ENCODE measurements at regions not wholly inside any gene's neighbourhood (a gene's known extent, or its start where the extent isn't known, plus 50 kb on each side); places are given as distances from the start of the nearest gene placed in this dataset.

DNA sequence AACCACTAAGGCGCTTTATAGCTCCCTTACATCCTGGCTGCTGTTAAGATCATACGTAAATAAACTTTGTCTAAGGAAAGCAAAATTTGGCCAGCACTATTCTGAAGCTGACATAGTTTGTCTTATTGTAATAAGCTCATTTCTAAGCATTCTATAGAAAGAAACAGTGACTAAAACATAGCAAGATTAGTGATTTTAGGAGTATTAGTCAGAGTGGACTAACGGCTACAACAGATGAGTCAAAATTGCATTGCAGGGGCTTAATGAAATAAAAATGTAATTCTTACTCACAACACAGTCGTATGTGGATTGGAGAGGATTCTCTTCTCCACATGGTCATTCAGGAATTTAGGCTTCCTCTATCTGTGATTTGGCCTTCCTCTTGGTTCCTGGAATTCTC is 347.6 kb downstream of the GADD45G start (continued):
- TF ChIP-seq, protein P1, sequence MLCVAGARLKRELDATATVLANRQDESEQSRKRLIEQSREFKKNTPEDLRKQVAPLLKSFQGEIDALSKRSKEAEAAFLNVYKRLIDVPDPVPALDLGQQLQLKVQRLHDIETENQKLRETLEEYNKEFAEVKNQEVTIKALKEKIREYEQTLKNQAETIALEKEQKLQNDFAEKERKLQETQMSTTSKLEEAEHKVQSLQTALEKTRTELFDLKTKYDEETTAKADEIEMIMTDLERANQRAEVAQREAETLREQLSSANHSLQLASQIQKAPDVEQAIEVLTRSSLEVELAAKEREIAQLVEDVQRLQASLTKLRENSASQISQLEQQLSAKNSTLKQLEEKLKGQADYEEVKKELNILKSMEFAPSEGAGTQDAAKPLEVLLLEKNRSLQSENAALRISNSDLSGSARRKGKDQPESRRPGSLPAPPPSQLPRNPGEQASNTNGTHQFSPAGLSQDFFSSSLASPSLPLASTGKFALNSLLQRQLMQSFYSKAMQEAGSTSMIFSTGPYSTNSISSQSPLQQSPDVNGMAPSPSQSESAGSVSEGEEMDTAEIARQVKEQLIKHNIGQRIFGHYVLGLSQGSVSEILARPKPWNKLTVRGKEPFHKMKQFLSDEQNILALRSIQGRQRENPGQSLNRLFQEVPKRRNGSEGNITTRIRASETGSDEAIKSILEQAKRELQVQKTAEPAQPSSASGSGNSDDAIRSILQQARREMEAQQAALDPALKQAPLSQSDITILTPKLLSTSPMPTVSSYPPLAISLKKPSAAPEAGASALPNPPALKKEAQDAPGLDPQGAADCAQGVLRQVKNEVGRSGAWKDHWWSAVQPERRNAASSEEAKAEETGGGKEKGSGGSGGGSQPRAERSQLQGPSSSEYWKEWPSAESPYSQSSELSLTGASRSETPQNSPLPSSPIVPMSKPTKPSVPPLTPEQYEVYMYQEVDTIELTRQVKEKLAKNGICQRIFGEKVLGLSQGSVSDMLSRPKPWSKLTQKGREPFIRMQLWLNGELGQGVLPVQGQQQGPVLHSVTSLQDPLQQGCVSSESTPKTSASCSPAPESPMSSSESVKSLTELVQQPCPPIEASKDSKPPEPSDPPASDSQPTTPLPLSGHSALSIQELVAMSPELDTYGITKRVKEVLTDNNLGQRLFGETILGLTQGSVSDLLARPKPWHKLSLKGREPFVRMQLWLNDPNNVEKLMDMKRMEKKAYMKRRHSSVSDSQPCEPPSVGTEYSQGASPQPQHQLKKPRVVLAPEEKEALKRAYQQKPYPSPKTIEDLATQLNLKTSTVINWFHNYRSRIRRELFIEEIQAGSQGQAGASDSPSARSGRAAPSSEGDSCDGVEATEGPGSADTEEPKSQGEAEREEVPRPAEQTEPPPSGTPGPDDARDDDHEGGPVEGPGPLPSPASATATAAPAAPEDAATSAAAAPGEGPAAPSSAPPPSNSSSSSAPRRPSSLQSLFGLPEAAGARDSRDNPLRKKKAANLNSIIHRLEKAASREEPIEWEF (IDR thresholded peaks at IDR 0.05; ENCODE audit: insufficient replicate concordance, low read depth, low read length) = no peak
- TF ChIP-seq, protein P2, sequence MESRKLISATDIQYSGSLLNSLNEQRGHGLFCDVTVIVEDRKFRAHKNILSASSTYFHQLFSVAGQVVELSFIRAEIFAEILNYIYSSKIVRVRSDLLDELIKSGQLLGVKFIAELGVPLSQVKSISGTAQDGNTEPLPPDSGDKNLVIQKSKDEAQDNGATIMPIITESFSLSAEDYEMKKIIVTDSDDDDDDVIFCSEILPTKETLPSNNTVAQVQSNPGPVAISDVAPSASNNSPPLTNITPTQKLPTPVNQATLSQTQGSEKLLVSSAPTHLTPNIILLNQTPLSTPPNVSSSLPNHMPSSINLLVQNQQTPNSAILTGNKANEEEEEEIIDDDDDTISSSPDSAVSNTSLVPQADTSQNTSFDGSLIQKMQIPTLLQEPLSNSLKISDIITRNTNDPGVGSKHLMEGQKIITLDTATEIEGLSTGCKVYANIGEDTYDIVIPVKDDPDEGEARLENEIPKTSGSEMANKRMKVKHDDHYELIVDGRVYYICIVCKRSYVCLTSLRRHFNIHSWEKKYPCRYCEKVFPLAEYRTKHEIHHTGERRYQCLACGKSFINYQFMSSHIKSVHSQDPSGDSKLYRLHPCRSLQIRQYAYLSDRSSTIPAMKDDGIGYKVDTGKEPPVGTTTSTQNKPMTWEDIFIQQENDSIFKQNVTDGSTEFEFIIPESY (IDR thresholded peaks at IDR 0.05) = no peak
- TF ChIP-seq TCF12 (IDR thresholded peaks at IDR 0.05; ENCODE audit: low read depth, low read length) (no peak), SUZ12 (IDR thresholded peaks at IDR 0.05; ENCODE audit: unreplicated experiment) (no peak), CHD4 (IDR thresholded peaks at IDR 0.05) (no peak), HDGF (IDR thresholded peaks at IDR 0.05) (no peak), YY1 (IDR thresholded peaks at IDR 0.05; ENCODE audit: low read depth, low read length) (no peak), CHD2 (IDR thresholded peaks at IDR 0.05; ENCODE audit: borderline replicate concordance, low read depth, low read length) (no peak), SRF (IDR thresholded peaks at IDR 0.05; ENCODE audit: low read depth in 2 of 2, low read length in 2 of 2) (peak in 1 of 2 experiments; percentile 74; a peak in 2 of 4 replicates), EGR1 (IDR thresholded peaks at IDR 0.05; ENCODE audit: borderline replicate concordance in 1 of 2, low read depth in 2 of 2, low read length in 2 of 2) (no peak), MEF2A (IDR thresholded peaks at IDR 0.05; ENCODE audit: insufficient read depth, low read depth, low read length) (peak; percentile 93), CEBPB (IDR thresholded peaks at IDR 0.05; ENCODE audit: borderline replicate concordance in 1 of 2, low read depth in 2 of 2, low read length in 2 of 2) (peak in 1 of 2 experiments; percentile 94; a peak in 1 of 4 replicates), POLR2AphosphoS5 (IDR thresholded peaks at IDR 0.05; ENCODE audit: low read length) (no peak), RBBP5 (conservative IDR thresholded peaks at IDR 0.05) (no peak), CBX3 (IDR thresholded peaks at IDR 0.05; ENCODE audit: borderline replicate concordance, low read depth) (no peak), SMARCA5 (IDR thresholded peaks at IDR 0.05) (no peak), KAT2A (conservative IDR thresholded peaks at IDR 0.05; ENCODE audit: control insufficient read depth, low read depth, low read length) (no peak), STAT3 (IDR thresholded peaks at IDR 0.05; ENCODE audit: low read depth, low read length) (no peak)
- TF ChIP-seq, protein P3, sequence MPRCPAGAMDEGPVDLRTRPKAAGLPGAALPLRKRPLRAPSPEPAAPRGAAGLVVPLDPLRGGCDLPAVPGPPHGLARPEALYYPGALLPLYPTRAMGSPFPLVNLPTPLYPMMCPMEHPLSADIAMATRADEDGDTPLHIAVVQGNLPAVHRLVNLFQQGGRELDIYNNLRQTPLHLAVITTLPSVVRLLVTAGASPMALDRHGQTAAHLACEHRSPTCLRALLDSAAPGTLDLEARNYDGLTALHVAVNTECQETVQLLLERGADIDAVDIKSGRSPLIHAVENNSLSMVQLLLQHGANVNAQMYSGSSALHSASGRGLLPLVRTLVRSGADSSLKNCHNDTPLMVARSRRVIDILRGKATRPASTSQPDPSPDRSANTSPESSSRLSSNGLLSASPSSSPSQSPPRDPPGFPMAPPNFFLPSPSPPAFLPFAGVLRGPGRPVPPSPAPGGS (IDR thresholded peaks at IDR 0.05; ENCODE audit: borderline replicate concordance, insufficient read depth, low read depth, low read length, poor library complexity, severe bottlenecking) = peak; percentile 95
- TF ChIP-seq, protein P4, sequence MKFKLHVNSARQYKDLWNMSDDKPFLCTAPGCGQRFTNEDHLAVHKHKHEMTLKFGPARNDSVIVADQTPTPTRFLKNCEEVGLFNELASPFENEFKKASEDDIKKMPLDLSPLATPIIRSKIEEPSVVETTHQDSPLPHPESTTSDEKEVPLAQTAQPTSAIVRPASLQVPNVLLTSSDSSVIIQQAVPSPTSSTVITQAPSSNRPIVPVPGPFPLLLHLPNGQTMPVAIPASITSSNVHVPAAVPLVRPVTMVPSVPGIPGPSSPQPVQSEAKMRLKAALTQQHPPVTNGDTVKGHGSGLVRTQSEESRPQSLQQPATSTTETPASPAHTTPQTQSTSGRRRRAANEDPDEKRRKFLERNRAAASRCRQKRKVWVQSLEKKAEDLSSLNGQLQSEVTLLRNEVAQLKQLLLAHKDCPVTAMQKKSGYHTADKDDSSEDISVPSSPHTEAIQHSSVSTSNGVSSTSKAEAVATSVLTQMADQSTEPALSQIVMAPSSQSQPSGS (IDR thresholded peaks at IDR 0.05; ENCODE audit: low read length) = peak; percentile 96
- TF ChIP-seq, protein P5, sequence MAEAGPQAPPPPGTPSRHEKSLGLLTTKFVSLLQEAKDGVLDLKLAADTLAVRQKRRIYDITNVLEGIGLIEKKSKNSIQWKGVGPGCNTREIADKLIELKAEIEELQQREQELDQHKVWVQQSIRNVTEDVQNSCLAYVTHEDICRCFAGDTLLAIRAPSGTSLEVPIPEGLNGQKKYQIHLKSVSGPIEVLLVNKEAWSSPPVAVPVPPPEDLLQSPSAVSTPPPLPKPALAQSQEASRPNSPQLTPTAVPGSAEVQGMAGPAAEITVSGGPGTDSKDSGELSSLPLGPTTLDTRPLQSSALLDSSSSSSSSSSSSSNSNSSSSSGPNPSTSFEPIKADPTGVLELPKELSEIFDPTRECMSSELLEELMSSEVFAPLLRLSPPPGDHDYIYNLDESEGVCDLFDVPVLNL (IDR thresholded peaks at IDR 0.05; ENCODE audit: low read depth, low read length) = no peak
